Neutrophil (primary cell): ENCODE measurements at regions not wholly inside any gene's neighbourhood (a gene's known extent, or its start where the extent isn't known, plus 50 kb on each side); places are given as distances from the start of the nearest gene placed in this dataset.

Source experiments
- H3K27ac ChIP-seq: fragments of 200-600 bp; sonication (generic); 2 replicates; pipeline ENCODE4 v1.5.1; 2016; ENCODE audit warnings: mild to moderate bottlenecking, moderate library complexity
- H3K27me3 ChIP-seq: fragments of 200-600 bp; sonication (generic); 2 replicates; pipeline ENCODE4 v1.6.0; 2016; ENCODE audit warnings: mild to moderate bottlenecking
- H3K36me3 ChIP-seq: fragments of 200-600 bp; sonication (generic); 2 replicates; pipeline ENCODE4 v1.5.1; 2017
- H3K4me1 ChIP-seq, 2 experiments: fragments of 200-600 bp in 1 of 2; sonication (generic) in 1 of 2; 1 replicate in 1 of 2; 2 replicates in 1 of 2; pipeline versions ENCODE4 v1.5.1 to v1.6.1; 2013 to 2016; ENCODE audit warnings: low read depth in 1 of 2, low read length in 1 of 2, mild to moderate bottlenecking in 1 of 2, moderate library complexity in 1 of 2; ENCODE audit not compliant: control insufficient read depth in 1 of 2, insufficient read depth in 1 of 2
- H3K4me3 ChIP-seq, 2 experiments: fragments of 200-600 bp in 1 of 2; sonication (generic) in 1 of 2; 1 replicate in 1 of 2; 2 replicates in 1 of 2; pipeline ENCODE4 v1.5.1; 2013 to 2016; ENCODE audit warnings: low read depth in 1 of 2, low read length in 1 of 2, mild to moderate bottlenecking in 1 of 2, moderate library complexity in 1 of 2
- H3K9me3 ChIP-seq: fragments of 200-600 bp; sonication (generic); 2 replicates; pipeline ENCODE4 v1.5.1; 2016
- CTCF ChIP-seq: fragments of 200-600 bp; sonication (generic); IDR thresholded peaks from 2 replicates; pipeline ENCODE4 v1.5.1; 2016; ENCODE audit warnings: antibody characterized with exemption

GRCh38 chr3:31377045-31377642 is 155.6 kb upstream of the STT3B start:
- TF ChIP-seq CTCF, result no peak
- Histone ChIP-seq H3K27ac (no peak overlapping the region), H3K27me3 (no peaks in the 10 kb centered on the region), H3K36me3 (no peaks in the 10 kb centered on the region), H3K9me3 (no peaks in the 10 kb centered on the region), H3K4me3 (no peak overlapping the region), H3K4me1 (no peaks in the 10 kb centered on the region)

- no peaks in the 10 kb centered on the region for H3K9me3 ChIP-seq
- no peaks in the 10 kb centered on the region for H3K27me3 ChIP-seq
- H3K36me3 ChIP-seq, result no peaks in the 10 kb centered on the region
- H3K4me3 ChIP-seq, result no peak overlapping the region
- no peak overlapping the region for H3K27ac ChIP-seq
- TF ChIP-seq CTCF, result no peak
- H3K4me1 ChIP-seq, result no peaks in the 10 kb centered on the region
These were observed 154.5 kb upstream of the STT3B start for GRCh38 chr3:31378231-31378630.

DNA sequence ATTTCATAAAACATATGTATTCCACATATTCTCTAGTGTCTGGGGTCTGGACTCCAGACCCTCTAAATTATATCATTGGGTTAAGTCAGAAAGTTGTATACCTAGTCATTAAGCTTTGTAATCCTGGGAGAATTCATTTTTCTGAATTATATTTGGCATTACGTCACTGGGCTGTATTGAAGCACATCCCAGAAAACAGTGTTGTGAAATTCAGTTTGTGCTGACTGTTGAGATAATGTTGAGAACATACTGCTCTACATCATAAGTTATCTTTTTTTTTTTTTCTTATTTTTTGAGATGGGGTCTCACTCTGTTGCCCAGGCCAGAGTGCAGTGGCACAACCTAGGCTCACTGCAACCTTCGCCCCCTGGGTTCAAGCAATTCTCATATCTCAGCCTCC is 153.1 kb upstream of the STT3B start:
- Histone ChIP-seq H3K27ac (no peak overlapping the region), H3K9me3 (no peaks in the 10 kb centered on the region), H3K27me3 (no peaks in the 10 kb centered on the region), H3K4me3 (no peak overlapping the region), H3K36me3 (no peaks in the 10 kb centered on the region), H3K4me1 (no peaks in the 10 kb centered on the region)
- no peak for TF ChIP-seq CTCF

- H3K27me3 ChIP-seq, result no peaks in the 10 kb centered on the region
- no peak for TF ChIP-seq CTCF
- no peaks in the 10 kb centered on the region for H3K9me3 ChIP-seq
- no peaks in the 10 kb centered on the region for H3K36me3 ChIP-seq
- no peak overlapping the region for H3K27ac ChIP-seq
- no peaks in the 10 kb centered on the region for H3K4me1 ChIP-seq
- no peak overlapping the region for H3K4me3 ChIP-seq
These were observed 149.9 kb upstream of the STT3B start for GRCh38 chr3:31382856-31383255.

DNA sequence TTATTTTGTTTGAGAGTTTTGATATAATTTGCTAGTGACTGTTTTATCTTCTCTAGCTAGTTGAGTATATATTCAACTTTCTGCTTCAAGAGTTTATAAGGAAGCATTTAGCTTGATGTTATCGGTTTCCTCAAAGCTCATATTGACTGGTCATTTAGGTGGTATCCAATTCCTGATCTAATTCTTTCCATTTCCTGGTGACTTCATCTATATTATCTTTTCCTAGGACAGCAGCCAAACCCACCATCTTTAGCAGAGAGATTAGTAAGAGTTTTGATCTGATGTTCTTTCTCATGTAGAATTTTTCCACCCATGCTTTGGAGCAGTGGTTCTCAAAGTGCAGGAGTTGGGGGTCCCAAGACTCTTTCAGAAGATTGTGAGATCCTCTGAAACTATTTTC is 148.6 kb upstream of the STT3B start:
- H3K27ac ChIP-seq, result no peak overlapping the region
- TF ChIP-seq CTCF, result no peak
- H3K27me3 ChIP-seq, result no peaks in the 10 kb centered on the region
- no peaks in the 10 kb centered on the region for H3K4me1 ChIP-seq
- no peak overlapping the region for H3K4me3 ChIP-seq
- H3K36me3 ChIP-seq, result no peaks in the 10 kb centered on the region
- H3K9me3 ChIP-seq, result no peaks in the 10 kb centered on the region

GRCh38 chr3:31389939-31390338 is 142.8 kb upstream of the STT3B start:
- no peaks in the 10 kb centered on the region for H3K36me3 ChIP-seq
- no peaks in the 10 kb centered on the region for H3K27me3 ChIP-seq
- no peak overlapping the region for H3K27ac ChIP-seq
- TF ChIP-seq CTCF, result no peak
- no peaks in the 10 kb centered on the region for H3K9me3 ChIP-seq
- H3K4me3 ChIP-seq, result no peak overlapping the region
- no peaks in the 10 kb centered on the region for H3K4me1 ChIP-seq
